LNCAP (cell line): ENCODE measurements at regions not wholly inside any gene's neighbourhood (a gene's known extent, or its start where the extent isn't known, plus 50 kb on each side); places are given as distances from the start of the nearest gene placed in this dataset.

Source experiments
- TF ChIP-seq, protein P1 (sequence below): fragments of 450-650 bp; IDR thresholded peaks from 2 replicates; pipeline ENCODE4 v1.5.1; 2017; ENCODE audit warnings: mild to moderate bottlenecking

DNA sequence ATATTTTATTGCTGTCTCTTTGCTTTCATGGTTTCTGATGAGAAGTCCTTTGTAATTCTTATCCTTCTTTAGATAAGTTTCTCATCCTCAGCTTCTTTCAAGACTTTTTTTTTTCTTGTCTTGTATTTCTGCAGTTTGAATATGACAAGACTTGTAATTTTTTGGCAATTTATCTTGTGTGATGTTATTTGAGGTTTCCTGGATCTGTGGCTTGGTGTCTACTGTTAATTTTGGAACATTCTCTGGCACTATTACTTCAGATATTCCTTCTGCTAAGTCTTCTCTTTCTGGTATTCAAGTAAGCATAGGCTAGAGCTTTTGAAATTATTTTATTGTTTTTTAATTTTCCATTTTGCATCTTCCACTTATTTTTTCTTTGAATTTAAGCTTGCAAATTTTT is 1083.2 kb downstream of the CNTNAP5 start:
- TF ChIP-seq, protein P1, sequence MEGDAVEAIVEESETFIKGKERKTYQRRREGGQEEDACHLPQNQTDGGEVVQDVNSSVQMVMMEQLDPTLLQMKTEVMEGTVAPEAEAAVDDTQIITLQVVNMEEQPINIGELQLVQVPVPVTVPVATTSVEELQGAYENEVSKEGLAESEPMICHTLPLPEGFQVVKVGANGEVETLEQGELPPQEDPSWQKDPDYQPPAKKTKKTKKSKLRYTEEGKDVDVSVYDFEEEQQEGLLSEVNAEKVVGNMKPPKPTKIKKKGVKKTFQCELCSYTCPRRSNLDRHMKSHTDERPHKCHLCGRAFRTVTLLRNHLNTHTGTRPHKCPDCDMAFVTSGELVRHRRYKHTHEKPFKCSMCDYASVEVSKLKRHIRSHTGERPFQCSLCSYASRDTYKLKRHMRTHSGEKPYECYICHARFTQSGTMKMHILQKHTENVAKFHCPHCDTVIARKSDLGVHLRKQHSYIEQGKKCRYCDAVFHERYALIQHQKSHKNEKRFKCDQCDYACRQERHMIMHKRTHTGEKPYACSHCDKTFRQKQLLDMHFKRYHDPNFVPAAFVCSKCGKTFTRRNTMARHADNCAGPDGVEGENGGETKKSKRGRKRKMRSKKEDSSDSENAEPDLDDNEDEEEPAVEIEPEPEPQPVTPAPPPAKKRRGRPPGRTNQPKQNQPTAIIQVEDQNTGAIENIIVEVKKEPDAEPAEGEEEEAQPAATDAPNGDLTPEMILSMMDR: no peak

DNA sequence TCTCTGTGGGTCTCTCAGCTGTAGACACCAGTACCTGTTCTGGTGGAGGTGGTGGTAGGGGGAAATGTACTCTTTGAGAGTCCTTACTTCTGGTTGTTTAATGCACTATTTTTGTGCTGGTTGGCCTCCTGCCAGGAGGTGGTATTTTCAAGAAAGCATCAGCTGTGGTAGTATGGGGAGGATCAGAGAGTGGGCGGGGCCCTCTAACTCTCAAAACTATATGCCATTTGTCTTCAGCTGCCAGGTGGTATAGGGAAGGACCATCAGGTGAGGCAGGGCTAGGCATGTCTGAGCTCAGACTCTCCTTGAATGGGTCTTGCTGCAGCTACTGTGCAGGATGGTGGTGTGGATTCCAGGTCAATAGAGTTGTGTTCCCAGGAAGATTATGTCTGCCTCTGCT is 1100.8 kb downstream of the CNTNAP5 start:
- TF ChIP-seq, protein P1: no peak

DNA sequence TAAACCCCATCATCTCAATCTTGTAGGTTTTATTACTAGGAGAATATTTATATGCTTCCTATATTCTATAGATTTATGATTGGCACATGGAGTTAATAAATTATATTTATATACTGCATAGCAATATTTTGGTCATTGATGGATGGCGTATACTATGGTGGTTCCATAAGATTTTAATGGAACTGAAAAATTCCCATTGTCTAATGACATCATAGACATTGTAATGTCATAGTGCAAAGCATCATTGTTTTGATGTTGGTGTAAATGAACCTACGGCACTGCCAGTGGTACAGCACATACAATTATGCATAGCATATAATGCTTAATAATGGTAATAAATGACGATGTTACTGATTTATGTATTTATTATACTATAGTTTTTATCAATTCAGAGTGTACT is 1135.9 kb downstream of the CNTNAP5 start:
- TF ChIP-seq, protein P1: no peak

DNA sequence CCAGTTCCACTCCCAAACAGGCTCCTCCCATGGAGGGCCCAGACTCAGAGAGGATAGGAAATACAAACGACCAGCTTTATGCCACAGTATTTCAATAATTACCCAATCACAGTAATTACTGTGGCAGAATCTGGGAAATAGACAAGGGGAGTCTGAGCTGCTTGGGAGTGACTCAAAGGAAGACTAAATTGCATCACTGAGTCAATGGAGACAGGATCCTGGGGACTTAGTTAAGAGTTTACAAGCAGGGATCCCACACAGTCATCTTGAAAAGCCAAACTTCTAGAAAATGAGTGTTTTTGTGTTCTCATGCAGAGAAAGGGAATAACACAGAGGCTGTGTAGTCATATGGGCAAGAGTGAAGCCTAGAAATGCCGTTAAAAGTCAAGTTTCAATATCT is 1142.1 kb downstream of the CNTNAP5 start:
- TF ChIP-seq, protein P1: no peak

DNA sequence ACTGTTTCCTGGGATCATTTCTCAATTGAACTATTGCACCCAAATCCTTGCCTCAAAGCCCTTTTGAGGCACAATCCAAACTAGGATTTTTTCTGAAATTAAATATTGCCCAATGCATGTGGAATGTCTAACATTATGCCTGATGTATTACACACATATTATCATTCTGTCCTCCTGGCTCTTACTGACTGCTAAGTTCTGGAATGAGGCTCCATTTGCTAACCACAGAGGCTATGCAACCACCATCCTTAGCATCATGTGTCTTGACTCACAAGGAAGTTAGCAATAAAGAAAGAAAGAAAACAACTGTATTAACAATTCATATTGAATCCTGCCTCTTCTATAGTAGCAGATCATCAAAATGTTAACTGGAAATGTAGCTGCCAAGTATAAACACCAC is 1142.7 kb downstream of the CNTNAP5 start:
- TF ChIP-seq, protein P1: no peak

DNA sequence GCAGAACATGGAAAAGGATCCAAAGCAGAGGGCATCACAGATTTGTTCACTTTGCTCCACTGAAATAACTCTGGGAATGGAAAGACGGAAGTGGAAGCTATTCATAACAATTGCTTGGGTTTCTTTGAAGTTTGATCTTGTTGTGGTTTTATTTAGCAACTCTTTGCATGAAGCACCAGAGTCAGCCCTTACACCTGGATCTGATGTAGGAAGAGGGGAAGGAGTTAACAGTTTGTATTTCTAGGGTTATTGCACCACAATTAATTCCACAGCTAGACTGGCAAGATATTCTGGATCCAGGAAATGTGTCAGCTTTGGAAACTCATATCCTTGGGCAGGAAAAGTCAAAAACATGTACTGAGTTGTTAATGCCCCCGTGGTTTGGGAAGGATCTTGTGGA is 1143.4 kb downstream of the CNTNAP5 start:
- TF ChIP-seq, protein P1: no peak

DNA sequence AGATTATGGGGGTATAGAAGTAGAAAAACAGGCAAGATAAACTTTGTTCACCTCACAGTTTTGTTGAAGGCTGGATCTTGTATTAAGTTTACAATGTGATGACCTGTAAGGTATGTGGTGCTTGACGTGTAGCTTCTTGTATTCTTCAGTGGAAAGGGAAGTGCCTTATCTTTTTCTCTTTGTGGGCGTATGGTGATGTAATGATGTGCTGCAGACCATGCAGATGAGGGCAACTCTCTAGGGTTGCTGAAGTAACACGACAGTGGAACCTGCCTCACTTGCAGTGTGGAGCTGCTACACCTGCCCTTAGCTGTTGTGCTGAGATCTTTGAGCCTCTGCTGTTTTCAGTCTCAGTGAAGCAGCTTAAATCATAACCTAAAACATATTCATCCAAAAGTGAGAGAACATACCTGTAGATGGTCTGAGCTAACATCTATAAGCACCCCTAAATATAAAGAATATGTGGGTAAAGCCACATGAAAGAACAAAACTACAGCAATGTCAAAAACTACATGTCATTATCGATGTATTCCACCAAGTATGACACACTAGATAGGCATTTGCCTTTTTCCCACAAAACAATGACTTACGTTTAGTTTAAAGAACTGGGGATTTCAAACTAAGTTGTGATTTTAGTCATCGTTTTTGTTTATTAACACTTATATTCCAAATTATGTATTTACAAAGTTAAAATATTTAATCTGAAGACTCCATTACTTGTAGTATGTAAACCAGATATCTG is 1144.1 kb downstream of the CNTNAP5 start:
- TF ChIP-seq, protein P1: no peak

DNA sequence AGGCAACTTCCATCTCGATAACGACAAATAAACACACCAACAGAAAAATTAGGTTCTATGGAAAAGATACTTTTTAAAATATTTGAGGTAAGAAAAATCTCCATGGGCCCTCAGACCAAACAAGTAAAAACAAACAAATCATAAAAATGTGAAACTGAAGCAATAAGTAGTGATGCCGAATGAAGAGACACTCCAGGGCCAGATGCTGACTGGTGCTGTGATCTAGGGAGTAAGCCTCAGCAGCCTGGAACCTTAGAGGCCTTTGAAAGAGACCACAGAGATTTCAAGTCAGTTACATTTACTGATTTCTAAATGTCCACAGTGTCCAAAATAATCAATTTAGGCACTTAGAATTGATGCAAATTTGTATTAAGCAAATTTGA is 1144.7 kb downstream of the CNTNAP5 start:
- TF ChIP-seq, protein P1: no peak
